IMR-90 (cell line): ENCODE measurements at regions not wholly inside any gene's neighbourhood (a gene's known extent, or its start where the extent isn't known, plus 50 kb on each side); places are given as distances from the start of the nearest gene placed in this dataset.

Experiments
- ATAC-seq: fragments of 200-7000 bp; cut with Tn5 transposase; 2 replicates; pipeline ENCODE4 v1.9.1; 2020; ENCODE audit warnings: low read depth, mild to moderate bottlenecking, moderate library complexity
- BruUV-seq: library from RNA; stranded (reverse); fragments of 400-500 nt; replicated peaks from 2 replicates; lab custom pipeline; 2021; lab: Mats Ljungman, UMichigan
- CTCF ChIA-PET: fragments of 300-600 bp; formaldehyde crosslinking; extraction: SDS; loops from one replicate; lab custom pipeline; 2021; ENCODE audit warnings: antibody characterized with exemption; lab: Yijun Ruan, JAX
- POLR2A ChIA-PET: fragments of 300-600 bp; sonication (Branson Sonifier 250); formaldehyde crosslinking; loops from one replicate; lab custom pipeline; 2022; ENCODE audit warnings: antibody characterized with exemption; ENCODE audit not compliant: unreplicated experiment; lab: Charles Lee
- DNase-seq: peaks from one replicate; pipeline ENCODE4 v3.0.0; 2013
- H2AFZ ChIP-seq: replicated peaks from 2 replicates; pipeline ENCODE3; 2013; ENCODE audit warnings: low read length, mild to moderate bottlenecking; ENCODE audit not compliant: poor library complexity
- H2AK5ac ChIP-seq: 2 replicates; pipeline ENCODE4 v1.6.1; 2013; ENCODE audit warnings: low read depth, low read length, inconsistent platforms
- H2AK9ac ChIP-seq: replicated peaks from 2 replicates; pipeline ENCODE3; 2013; ENCODE audit warnings: mild to moderate bottlenecking, low read depth, low read length, moderate library complexity; ENCODE audit not compliant: poor library complexity
- H2BK120ac ChIP-seq: 2 replicates; pipeline ENCODE4 v1.6.1; 2013; ENCODE audit warnings: low read depth, low read length, inconsistent platforms
- H2BK15ac ChIP-seq: 3 replicates; pipeline ENCODE4 v1.6.1; 2013; ENCODE audit warnings: low read depth, low read length, inconsistent platforms
- H2BK20ac ChIP-seq: 2 replicates; pipeline ENCODE4 v1.6.1; 2013; ENCODE audit warnings: low read depth, mild to moderate bottlenecking, inconsistent platforms, low read length, moderate library complexity
- H2BK5ac ChIP-seq: 2 replicates; pipeline ENCODE4 v1.6.1; 2013; ENCODE audit warnings: mild to moderate bottlenecking, low read depth, low read length, inconsistent platforms; ENCODE audit not compliant: poor library complexity, severe bottlenecking
- H3K14ac ChIP-seq: replicated peaks from 2 replicates; pipeline ENCODE4 v1.6.1; 2013; ENCODE audit warnings: low read depth, low read length, inconsistent platforms
- H3K18ac ChIP-seq: 2 replicates; pipeline ENCODE4 v1.6.1; 2013; ENCODE audit warnings: low read depth, low read length, control low read depth
- H3K23ac ChIP-seq: 2 replicates; pipeline ENCODE4 v1.6.1; 2013; ENCODE audit warnings: low read depth, low read length, inconsistent platforms
- H3K27ac ChIP-seq: 2 replicates; pipeline ENCODE4 v1.5.1; 2013; ENCODE audit warnings: mild to moderate bottlenecking, control low read depth, low read length; ENCODE audit not compliant: insufficient read depth
- H3K27me3 ChIP-seq: 2 replicates; pipeline ENCODE4 v1.6.1; 2013; ENCODE audit warnings: low read length; ENCODE audit not compliant: control insufficient read depth, insufficient read depth
- H3K36me3 ChIP-seq: 2 replicates; pipeline ENCODE4 v1.6.1; 2013; ENCODE audit warnings: low read length, mixed read lengths; ENCODE audit not compliant: control insufficient read depth, insufficient read depth
- H3K4ac ChIP-seq: 2 replicates; pipeline ENCODE4 v1.6.1; 2013; ENCODE audit warnings: low read depth, low read length, inconsistent platforms
- H3K4me1 ChIP-seq: 2 replicates; pipeline ENCODE4 v1.6.1; 2013; ENCODE audit warnings: low read length, mixed read lengths; ENCODE audit not compliant: control insufficient read depth, insufficient read depth
- H3K4me2 ChIP-seq: 2 replicates; pipeline ENCODE4 v1.6.1; 2013; ENCODE audit warnings: low read depth, mild to moderate bottlenecking, control low read depth, low read length, moderate library complexity
- H3K4me3 ChIP-seq: 2 replicates; pipeline ENCODE4 v1.5.1; 2013; ENCODE audit warnings: low read depth, mild to moderate bottlenecking, control low read depth, low read length, moderate library complexity; ENCODE audit not compliant: insufficient read depth
- H3K56ac ChIP-seq: 2 replicates; pipeline ENCODE4 v1.6.1; 2013; ENCODE audit warnings: low read length, inconsistent platforms; ENCODE audit not compliant: insufficient read depth; ENCODE audit errors: extremely low read depth
- H3K79me1 ChIP-seq, 2 experiments: 2 replicates each; pipeline ENCODE4 v1.6.1; 2013; ENCODE audit warnings: low read length in 2 of 2, inconsistent platforms in 1 of 2, low read depth in 1 of 2
- H3K9ac ChIP-seq: 2 replicates; pipeline ENCODE4 v1.6.1; 2013; ENCODE audit warnings: low read depth, low read length, control low read depth
- H3K9me1 ChIP-seq: 2 replicates; pipeline ENCODE4 v1.6.1; 2013; ENCODE audit warnings: low read length, inconsistent platforms; ENCODE audit not compliant: insufficient read depth
- H3K9me3 ChIP-seq: 2 replicates; pipeline ENCODE4 v1.6.1; 2013; ENCODE audit warnings: low read length; ENCODE audit not compliant: control insufficient read depth, insufficient read depth
- H4K20me1 ChIP-seq: 2 replicates; pipeline ENCODE4 v1.6.1; 2013; ENCODE audit warnings: low read length, inconsistent platforms; ENCODE audit not compliant: insufficient read depth
- H4K5ac ChIP-seq: 2 replicates; pipeline ENCODE4 v1.6.1; 2013; ENCODE audit warnings: mild to moderate bottlenecking, low read depth, low read length, control low read depth
- H4K8ac ChIP-seq, 2 experiments: 2 replicates each; pipeline ENCODE4 v1.6.1; 2013; ENCODE audit warnings: low read depth in 2 of 2, low read length in 2 of 2, control low read depth in 1 of 2, inconsistent platforms in 1 of 2
- H4K91ac ChIP-seq: 2 replicates; pipeline ENCODE4 v1.6.1; 2013; ENCODE audit warnings: low read depth, low read length, inconsistent platforms; ENCODE audit not compliant: insufficient read depth
- BHLHE40 ChIP-seq: fragments of 150-350 bp; IDR thresholded peaks from 2 replicates; pipeline ENCODE4 v1.6.1; 2016; ENCODE audit warnings: mild to moderate bottlenecking, low read depth, low read length
- CEBPB ChIP-seq: IDR thresholded peaks from 2 replicates; pipeline ENCODE4 v1.6.1; 2012; ENCODE audit warnings: low read depth, low read length, improper control_type of control experiment
- CHD1 ChIP-seq: IDR thresholded peaks from 2 replicates; pipeline ENCODE4 v1.6.1; 2012; ENCODE audit warnings: low read depth, low read length, improper control_type of control experiment
- CTCF ChIP-seq: conservative IDR thresholded peaks from 2 replicates; pipeline ENCODE4 v1.5.1; 2012; ENCODE audit warnings: mild to moderate bottlenecking, low read depth, low read length, improper control_type of control experiment
- FOS ChIP-seq: fragments of 150-350 bp; IDR thresholded peaks from 2 replicates; pipeline ENCODE4 v1.6.1; 2016; ENCODE audit warnings: low read depth, low read length
- MAFK ChIP-seq: IDR thresholded peaks from 2 replicates; pipeline ENCODE4 v1.6.1; 2012; ENCODE audit warnings: low read depth, low read length, improper control_type of control experiment
- MAZ ChIP-seq: IDR thresholded peaks from 2 replicates; pipeline ENCODE4 v1.6.1; 2012; ENCODE audit warnings: low read depth, mild to moderate bottlenecking, low read length, improper control_type of control experiment, moderate library complexity, borderline replicate concordance
- MXI1 ChIP-seq: IDR thresholded peaks from 2 replicates; pipeline ENCODE4 v1.6.1; 2012; ENCODE audit warnings: low read depth, mild to moderate bottlenecking, low read length, moderate library complexity, borderline replicate concordance
- POLR2A ChIP-seq: IDR thresholded peaks from 2 replicates; pipeline ENCODE4 v1.6.1; 2012; ENCODE audit warnings: mild to moderate bottlenecking, low read depth, low read length
- RAD21 ChIP-seq: IDR thresholded peaks from 2 replicates; pipeline ENCODE4 v1.6.1; 2012; ENCODE audit warnings: low read length, improper control_type of control experiment
- RCOR1 ChIP-seq: IDR thresholded peaks from 2 replicates; pipeline ENCODE4 v1.6.1; 2012; ENCODE audit warnings: mild to moderate bottlenecking, low read length, improper control_type of control experiment; ENCODE audit not compliant: insufficient replicate concordance
- RFX5 ChIP-seq: IDR thresholded peaks from 2 replicates; pipeline ENCODE4 v1.8.0; 2012; ENCODE audit warnings: low read depth, mild to moderate bottlenecking, low read length, moderate library complexity
- SMC3 ChIP-seq: fragments of 150-350 bp; IDR thresholded peaks from 2 replicates; pipeline ENCODE4 v1.6.1; 2016; ENCODE audit warnings: low read depth, mild to moderate bottlenecking, antibody characterized with exemption, low read length, moderate library complexity
- USF2 ChIP-seq: fragments of 150-350 bp; IDR thresholded peaks from 2 replicates; pipeline ENCODE4 v1.6.1; 2017; ENCODE audit warnings: mild to moderate bottlenecking, antibody characterized with exemption, low read length, low read depth
- WGBS, 2 experiments: methylation state at CpG; one replicate each; pipeline versions ENCODE4 v1.1.5 to v1.1.7; 2013; ENCODE audit warnings: missing lambda C conversion rate in 2 of 2; ENCODE audit not compliant: insufficient read length in 1 of 2; ENCODE audit errors: extremely low coverage in 2 of 2; 5-methylcytosine and 5-hydroxymethylcytosine counted together
- dilution Hi-C: fragments of 300-500 bp; cut with HindIII; formaldehyde crosslinking; loops from one replicate; pipeline ENCODE4 v1.14.3; 2018; ENCODE audit warnings: low sequenced_read_pairs; ENCODE audit not compliant: unreplicated experiment
- in situ Hi-C: fragments of 300-500 bp; cut with MboI; formaldehyde crosslinking; loops from 3 replicates; pipeline ENCODE4 v1.14.3; 2019; ENCODE audit warnings: low sequenced_read_pairs, inconsistent platforms, mixed read lengths
- intact Hi-C: fragments of 100-400 bp; cut with micrococcal nuclease; formaldehyde crosslinking; loops from 2 replicates; pipeline ENCODE4 v1.10.0; 2022

GRCh38 chr14:25121337-25122129, 71.6 kb upstream of the STXBP6 start:
- no CpG with 5 or more reads among the region's 3 CpGs for WGBS, 2 experiments
- Histone ChIP-seq H4K20me1 (no peaks in the 10 kb centered on the region), H3K4me3 (no peak overlapping the region), H2AK5ac (no peak overlapping the region), H3K14ac (no peak overlapping the region), H2BK5ac (peak overlapping the region; percentile 61), H3K27me3 (no peaks in the 10 kb centered on the region), H3K56ac (no peak overlapping the region), H2BK120ac (peak overlapping the region; percentile 80), H2AFZ (no peak overlapping the region), H3K79me1 (no peaks in the 10 kb centered on the region), H3K4me2 (no peak overlapping the region), H3K23ac (no peak overlapping the region), H3K4me1 (peaks cover 7% of the 10 kb centered on the region), H3K9me3 (no peaks in the 10 kb centered on the region), H3K4ac (0 out of 2 replicates have a peak overlapping the region, but pooled peaks have one; percentile 16), H3K9ac (no peak overlapping the region), H3K27ac (no peak overlapping the region; the same call in 1 of the 2 replicates), H4K91ac (no peak overlapping the region; the same call in 1 of the 2 replicates), H3K18ac (peak overlapping the region; percentile 54), H3K36me3 (no peaks in the 10 kb centered on the region), H4K5ac (no peak overlapping the region), H2BK15ac (peak overlapping the region; percentile 31; the same call in 1 of the 3 replicates), H4K8ac (peak overlapping the region in 1 of 2 experiments; percentile 75; a peak in 2 of 4 replicates), H3K9me1 (no peaks in the 10 kb centered on the region), H2AK9ac (no peak overlapping the region), H2BK20ac (peak overlapping the region; percentile 69)
- intact Hi-C loops, result no loop called here
- no TSS peak for BruUV-seq
- dilution Hi-C loops, result no loop called here
- DNase-seq (peak; percentile 92), ATAC-seq (peak; percentile 93)
- in situ Hi-C loops, result loop anchor here (5.0 kb wide), 1 partner anchor 74 kb away; no protein-coding TSS in a partner anchor
- ChIA-PET POLR2A (no interaction called here), CTCF (interaction anchor here (0.6 kb wide), 1 partner anchor 28 kb away, joined by 4 read pairs; no protein-coding TSS in a partner anchor)
- TF ChIP-seq CEBPB (peak; percentile 94), SMC3 (no peak), USF2 (no peak), CTCF (0 out of 2 replicates have a peak, but pooled peaks have one; percentile 1), BHLHE40 (no peak), FOS (peak; percentile 57), RFX5 (no peak), MXI1 (no peak), RAD21 (no peak), RCOR1 (no peak), POLR2A (no peak), MAZ (no peak), MAFK (peak; percentile 100), CHD1 (no peak)
